ENCODE measurements at regions not wholly inside any gene's neighbourhood (a gene's known extent, or its start where the extent isn't known, plus 50 kb on each side); places are given as distances from the start of the nearest gene placed in this dataset.
"Not testable (repeated sequence)": the region's sequence is repeated elsewhere in the genome, so short reads cannot be mapped to it uniquely, and the experiment has no call there.

GRCh38 chr2:147170932-147171331, 673.9 kb upstream of the ACVR2A start:
- no peak for DNase-seq

GRCh38 chr2:147165697-147166382, 679.0 kb upstream of the ACVR2A start:
- no peak for DNase-seq

GRCh38 chr2:147164563-147164962, 680.3 kb upstream of the ACVR2A start:
- DNase-seq = no peak

GRCh38 chr2:147161746-147162145, 683.1 kb upstream of the ACVR2A start:
- no peak for DNase-seq

GRCh38 chr2:147156970-147157369, 687.9 kb upstream of the ACVR2A start:
- DNase-seq = no peak

GRCh38 chr2:147150241-147150635, 694.6 kb upstream of the ACVR2A start:
- DNase-seq = no peak

- no peak for DNase-seq
Observed at GRCh38 chr2:147149575-147150240, 695.1 kb upstream of the ACVR2A start.

- no peak for DNase-seq
Observed at GRCh38 chr2:147147802-147148201, 697.0 kb upstream of the ACVR2A start.

- DNase-seq = no peak
Observed at GRCh38 chr2:147141930-147142329, 702.9 kb upstream of the ACVR2A start.

GRCh38 chr2:147139732-147140131, 705.1 kb upstream of the ACVR2A start:
- DNase-seq = not testable (repeated sequence)

- no peak for DNase-seq
Observed at GRCh38 chr2:147137711-147138110, 707.1 kb upstream of the ACVR2A start.

- DNase-seq = no peak
Observed at GRCh38 chr2:147135376-147135775, 709.5 kb upstream of the ACVR2A start.

- DNase-seq = no peak
Observed at GRCh38 chr2:147133286-147133908, 711.4 kb upstream of the ACVR2A start.

GRCh38 chr2:147125145-147125544, 719.7 kb upstream of the ACVR2A start:
- no peak for DNase-seq

- no peak for DNase-seq
Observed at GRCh38 chr2:147122944-147123343, 721.9 kb upstream of the ACVR2A start.

- DNase-seq = no peak
Observed at GRCh38 chr2:147110962-147111361, 733.9 kb upstream of the ACVR2A start.

- DNase-seq = no peak
Observed at GRCh38 chr2:147110317-147110716, 734.5 kb upstream of the ACVR2A start.

- no peak for DNase-seq
Observed at GRCh38 chr2:147109291-147109690, 735.5 kb upstream of the ACVR2A start.

GRCh38 chr2:147108548-147108947, 736.3 kb upstream of the ACVR2A start:
- no peak for DNase-seq

GRCh38 chr2:147101941-147102790, 742.7 kb upstream of the ACVR2A start:
- DNase-seq = no peak

GRCh38 chr2:147100406-147101035, 744.3 kb upstream of the ACVR2A start:
- no peak for DNase-seq

GRCh38 chr2:147099845-147100244, 745.0 kb upstream of the ACVR2A start:
- no peak for DNase-seq

GRCh38 chr2:147098940-147099339, 745.9 kb upstream of the ACVR2A start:
- no peak for DNase-seq

Measured in midbrain (tissue), 1 donor.